Calu3 (cell line): ENCODE measurements at regions not wholly inside any gene's neighbourhood (a gene's known extent, or its start where the extent isn't known, plus 50 kb on each side); places are given as distances from the start of the nearest gene placed in this dataset.

Experiments
- BruUV-seq: library from RNA; stranded (reverse); fragments of 400-500 nt; replicated peaks from 2 replicates; lab custom pipeline; 2021; lab: Mats Ljungman, UMichigan
- CTCF ChIA-PET: fragments of 300-600 bp; sonication (Branson Sonifier 250); formaldehyde crosslinking; loops from one replicate; lab custom pipeline; 2022; ENCODE audit warnings: antibody characterized with exemption; lab: Charles Lee
- DNase-seq: peaks from one replicate; pipeline ENCODE4 v3.0.0; 2022
- H3K27ac Mint-ChIP-seq: one replicate; pipeline ENCODE4 v1.8.0; 2022; ENCODE audit warnings: mixed read lengths; ENCODE audit not compliant: unreplicated experiment
- H3K27me3 Mint-ChIP-seq: one replicate; pipeline ENCODE4 v1.8.0; 2022; ENCODE audit warnings: mixed read lengths; ENCODE audit not compliant: unreplicated experiment
- H3K36me3 Mint-ChIP-seq: one replicate; pipeline ENCODE4 v1.8.0; 2022; ENCODE audit warnings: mild to moderate bottlenecking, moderate library complexity, mixed read lengths; ENCODE audit not compliant: insufficient read depth, unreplicated experiment
- H3K4me1 Mint-ChIP-seq: one replicate; pipeline ENCODE4 v1.8.0; 2022; ENCODE audit warnings: mild to moderate bottlenecking, low read depth, mixed read lengths; ENCODE audit not compliant: unreplicated experiment
- H3K4me3 Mint-ChIP-seq: one replicate; pipeline ENCODE4 v1.8.0; 2022; ENCODE audit warnings: mild to moderate bottlenecking, low read depth, moderate library complexity, mixed read lengths; ENCODE audit not compliant: unreplicated experiment
- H3K9me3 Mint-ChIP-seq: one replicate; pipeline ENCODE4 v1.8.0; 2022; ENCODE audit warnings: low read depth, mixed read lengths; ENCODE audit not compliant: unreplicated experiment
- CTCF ChIP-seq: fragments of 200-600 bp; IDR thresholded peaks from one replicate; pipeline ENCODE4 v1.8.0; 2022; ENCODE audit warnings: antibody characterized with exemption; ENCODE audit not compliant: unreplicated experiment
- intact Hi-C: fragments of 100-400 bp; cut with micrococcal nuclease; formaldehyde crosslinking; loops from one replicate; pipeline ENCODE4 v1.10.0; 2022; ENCODE audit not compliant: unreplicated experiment

GRCh38 chr14:42145766-42146165, 539.1 kb downstream of the LRFN5 start:
- Mint-ChIP-seq H3K27me3 (no peaks in the 10 kb centered on the region), H3K9me3 (peaks cover 11% of the 10 kb centered on the region), H3K36me3 (no peaks in the 10 kb centered on the region), H3K27ac (no peak overlapping the region), H3K4me3 (no peak overlapping the region), H3K4me1 (no peaks in the 10 kb centered on the region)
- no TSS peak for BruUV-seq
- CTCF ChIA-PET, result no interaction called here
- TF ChIP-seq CTCF, result no peak
- intact Hi-C loops, result no loop called here
- DNase-seq, result no peak

GRCh38 chr14:42143114-42143513, 536.4 kb downstream of the LRFN5 start:
- H3K9me3 Mint-ChIP-seq, result peaks cover 11% of the 10 kb centered on the region
- H3K36me3 Mint-ChIP-seq, result no peaks in the 10 kb centered on the region
- no peak overlapping the region for H3K4me3 Mint-ChIP-seq
- BruUV-seq, result no TSS peak
- TF ChIP-seq CTCF, result no peak
- CTCF ChIA-PET, result no interaction called here
- DNase-seq, result no peak
- intact Hi-C loops, result no loop called here
- no peaks in the 10 kb centered on the region for H3K4me1 Mint-ChIP-seq
- no peaks in the 10 kb centered on the region for H3K27me3 Mint-ChIP-seq
- H3K27ac Mint-ChIP-seq, result no peak overlapping the region

- DNase-seq, result no peak
- Mint-ChIP-seq H3K27me3 (no peaks in the 10 kb centered on the region), H3K27ac (no peak overlapping the region), H3K9me3 (peaks cover 7% of the 10 kb centered on the region), H3K36me3 (no peaks in the 10 kb centered on the region), H3K4me3 (no peak overlapping the region), H3K4me1 (no peaks in the 10 kb centered on the region)
- no peak for TF ChIP-seq CTCF
- no TSS peak for BruUV-seq
- CTCF ChIA-PET, result no interaction called here
- intact Hi-C loops, result no loop called here
These were observed 534.7 kb downstream of the LRFN5 start for GRCh38 chr14:42141328-42141727.

GRCh38 chr14:42140831-42141279, 534.2 kb downstream of the LRFN5 start:
- DNase-seq, result no peak
- no peak for TF ChIP-seq CTCF
- intact Hi-C loops, result no loop called here
- Mint-ChIP-seq H3K9me3 (peaks cover 7% of the 10 kb centered on the region), H3K27ac (no peak overlapping the region), H3K4me3 (no peak overlapping the region), H3K36me3 (no peaks in the 10 kb centered on the region), H3K27me3 (no peaks in the 10 kb centered on the region), H3K4me1 (no peaks in the 10 kb centered on the region)
- BruUV-seq, result no TSS peak
- CTCF ChIA-PET, result no interaction called here
